ENCODE measurements at regions not wholly inside any gene's neighbourhood (a gene's known extent, or its start where the extent isn't known, plus 50 kb on each side); places are given as distances from the start of the nearest gene placed in this dataset.

DNA sequence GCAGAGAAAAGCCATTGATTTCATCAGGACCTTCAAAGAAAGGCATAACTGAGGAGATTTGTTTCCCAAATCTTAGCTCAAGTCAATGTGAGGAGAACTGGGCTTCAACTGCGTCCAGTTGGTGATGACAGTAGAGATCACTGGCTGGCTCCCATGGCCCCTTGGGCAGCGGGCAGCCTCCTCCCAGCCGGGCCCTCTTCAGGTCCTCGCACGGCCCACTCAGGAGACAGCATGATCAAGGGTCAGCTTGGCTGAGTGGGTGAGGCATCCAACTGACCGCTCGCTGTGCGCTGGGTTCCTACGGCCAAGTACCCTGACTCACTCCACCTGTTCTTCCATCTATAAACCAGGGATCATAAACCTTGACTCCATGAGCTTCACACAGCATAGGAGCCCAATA is 274.0 kb downstream of the NSG2 start:
- no peaks in the 10 kb centered on the region for H3K4me1 ChIP-seq (ENCODE audit: control insufficient read depth in 1 of 2, insufficient read depth in 2 of 2, low read length in 2 of 2)
- H3K9me3 ChIP-seq (replicated peaks in 1 of 2; ENCODE audit: control insufficient read depth in 1 of 2, insufficient read depth in 1 of 2, low read length in 2 of 2): no peaks in the 10 kb centered on the region
- no peak overlapping the region for H3K27ac ChIP-seq (ENCODE audit: low read depth in 1 of 2, low read length in 2 of 2)
- intact Hi-C loops (cut with micrococcal nuclease): loop anchor here (10.0 kb wide), 2 partner anchors 705 to 1025 kb away; partner anchors contain the start of gene BOD1 (in 1 of the 2)
- H3K9me3 Mint-ChIP-seq: peaks cover 0 to 4% (median 0%) of the 10 kb centered on the region in 7 donors
- H3K36me3 Mint-ChIP-seq: no peaks in the 10 kb centered on the region
- TF ChIP-seq, protein P1, sequence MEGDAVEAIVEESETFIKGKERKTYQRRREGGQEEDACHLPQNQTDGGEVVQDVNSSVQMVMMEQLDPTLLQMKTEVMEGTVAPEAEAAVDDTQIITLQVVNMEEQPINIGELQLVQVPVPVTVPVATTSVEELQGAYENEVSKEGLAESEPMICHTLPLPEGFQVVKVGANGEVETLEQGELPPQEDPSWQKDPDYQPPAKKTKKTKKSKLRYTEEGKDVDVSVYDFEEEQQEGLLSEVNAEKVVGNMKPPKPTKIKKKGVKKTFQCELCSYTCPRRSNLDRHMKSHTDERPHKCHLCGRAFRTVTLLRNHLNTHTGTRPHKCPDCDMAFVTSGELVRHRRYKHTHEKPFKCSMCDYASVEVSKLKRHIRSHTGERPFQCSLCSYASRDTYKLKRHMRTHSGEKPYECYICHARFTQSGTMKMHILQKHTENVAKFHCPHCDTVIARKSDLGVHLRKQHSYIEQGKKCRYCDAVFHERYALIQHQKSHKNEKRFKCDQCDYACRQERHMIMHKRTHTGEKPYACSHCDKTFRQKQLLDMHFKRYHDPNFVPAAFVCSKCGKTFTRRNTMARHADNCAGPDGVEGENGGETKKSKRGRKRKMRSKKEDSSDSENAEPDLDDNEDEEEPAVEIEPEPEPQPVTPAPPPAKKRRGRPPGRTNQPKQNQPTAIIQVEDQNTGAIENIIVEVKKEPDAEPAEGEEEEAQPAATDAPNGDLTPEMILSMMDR (IDR thresholded peaks at IDR 0.05): no peak
- no peaks in the 10 kb centered on the region for H3K79me2 ChIP-seq (ENCODE audit: insufficient read depth, low read length)
- H4K20me1 ChIP-seq (ENCODE audit: insufficient read depth, low read length): no peaks in the 10 kb centered on the region
- no peaks in the 10 kb centered on the region for H3K4me1 Mint-ChIP-seq
- H3K4me3 ChIP-seq (replicated peaks in 1 of 3; ENCODE audit: low read depth in 2 of 3, low read length in 3 of 3): no peak overlapping the region
- no peak overlapping the region for H3K4me2 ChIP-seq (replicated peaks; ENCODE audit: extremely low read depth, low read length, poor library complexity, severe bottlenecking)
- DNase-seq: no peak
- WGBS (ENCODE audit: insufficient coverage): 85% methylated on average over 9 of the region's 9 CpGs
- H3K4me3 Mint-ChIP-seq: no peak overlapping the region
- no peaks in the 10 kb centered on the region for H3K27me3 ChIP-seq (ENCODE audit: control insufficient read depth in 2 of 2, insufficient read depth in 2 of 2, low read length in 2 of 2)
- H2AFZ ChIP-seq (ENCODE audit: insufficient read depth, low read depth, low read length, poor library complexity, severe bottlenecking): no peak overlapping the region
- H3K27ac Mint-ChIP-seq: peak overlapping the region in 1 of 7 donors; percentile 55
- H3K36me3 ChIP-seq (replicated peaks in 1 of 2; ENCODE audit: control insufficient read depth in 1 of 2, insufficient read depth in 2 of 2, low read length in 2 of 2): no peaks in the 10 kb centered on the region
- peaks cover 2 to 23% (median 3%) of the 10 kb centered on the region in 3 donors for H3K27me3 Mint-ChIP-seq (ENCODE audit: low read depth in 3 of 3)
- no peak overlapping the region for H3K9ac ChIP-seq (ENCODE audit: insufficient read depth, low read length, poor library complexity, severe bottlenecking)

- Histone ChIP-seq H3K27ac (ENCODE audit: low read depth in 1 of 2, low read length in 2 of 2) (no peak overlapping the region), H3K36me3 (replicated peaks in 1 of 2; ENCODE audit: control insufficient read depth in 1 of 2, insufficient read depth in 2 of 2, low read length in 2 of 2) (no peaks in the 10 kb centered on the region), H3K4me1 (ENCODE audit: control insufficient read depth in 1 of 2, insufficient read depth in 2 of 2, low read length in 2 of 2) (no peaks in the 10 kb centered on the region), H3K9me3 (replicated peaks in 1 of 2; ENCODE audit: control insufficient read depth in 1 of 2, insufficient read depth in 1 of 2, low read length in 2 of 2) (no peaks in the 10 kb centered on the region), H3K27me3 (ENCODE audit: control insufficient read depth in 2 of 2, insufficient read depth in 2 of 2, low read length in 2 of 2) (no peaks in the 10 kb centered on the region), H3K4me2 (replicated peaks; ENCODE audit: extremely low read depth, low read length, poor library complexity, severe bottlenecking) (no peak overlapping the region), H3K79me2 (ENCODE audit: insufficient read depth, low read length) (no peaks in the 10 kb centered on the region), H2AFZ (ENCODE audit: insufficient read depth, low read depth, low read length, poor library complexity, severe bottlenecking) (no peak overlapping the region), H3K9ac (ENCODE audit: insufficient read depth, low read length, poor library complexity, severe bottlenecking) (no peak overlapping the region), H4K20me1 (ENCODE audit: insufficient read depth, low read length) (no peaks in the 10 kb centered on the region), H3K4me3 (replicated peaks in 1 of 3; ENCODE audit: low read depth in 2 of 3, low read length in 3 of 3) (no peak overlapping the region)
- Mint-ChIP-seq H3K4me3 (no peak overlapping the region), H3K9me3 (peaks cover 0 to 4% (median 0%) of the 10 kb centered on the region in 7 donors), H3K36me3 (no peaks in the 10 kb centered on the region), H3K4me1 (no peaks in the 10 kb centered on the region), H3K27ac (no peak overlapping the region), H3K27me3 (ENCODE audit: low read depth in 3 of 3) (peaks cover 2 to 23% (median 3%) of the 10 kb centered on the region in 3 donors)
- 81% methylated on average over 6 of the region's 6 CpGs for WGBS (ENCODE audit: insufficient coverage)
- intact Hi-C loops (cut with micrococcal nuclease): no loop called here
- TF ChIP-seq, protein P1 (IDR thresholded peaks at IDR 0.05): no peak
- DNase-seq: no peak
These were observed 274.5 kb downstream of the NSG2 start for GRCh38 chr5:174320051-174320450.

Measured in CD14-positive monocyte (primary cell).